Mesendoderm (in vitro differentiated cells): ENCODE measurements at regions not wholly inside any gene's neighbourhood (a gene's known extent, or its start where the extent isn't known, plus 50 kb on each side); places are given as distances from the start of the nearest gene placed in this dataset.

Experiments used
- DNase-seq: peaks from one replicate; pipeline ENCODE4 v3.0.0; 2013
- H2AK5ac ChIP-seq: 2 replicates; pipeline ENCODE4 v1.6.1; 2013; ENCODE audit warnings: low read length, inconsistent platforms
- H2BK120ac ChIP-seq: 2 replicates; pipeline ENCODE4 v1.6.1; 2013; ENCODE audit warnings: low read depth, mild to moderate bottlenecking, low read length, moderate library complexity, mixed read lengths
- H2BK15ac ChIP-seq: replicated peaks from 2 replicates; pipeline ENCODE4 v1.6.1; 2013; ENCODE audit warnings: low read depth, mild to moderate bottlenecking, moderate library complexity
- H2BK5ac ChIP-seq: 2 replicates; pipeline ENCODE4 v1.6.1; 2013; ENCODE audit warnings: low read length, inconsistent platforms
- H3K18ac ChIP-seq: 2 replicates; pipeline ENCODE4 v1.6.1; 2013; ENCODE audit warnings: mild to moderate bottlenecking, low read length, mixed read lengths
- H3K23ac ChIP-seq: one replicate; pipeline ENCODE4 v1.6.1; 2013; ENCODE audit warnings: low read length
- H3K27ac ChIP-seq: 2 replicates; pipeline ENCODE4 v1.5.1; 2013; ENCODE audit warnings: low read depth, mild to moderate bottlenecking, inconsistent platforms, low read length, moderate library complexity
- H3K27me3 ChIP-seq: 2 replicates; pipeline ENCODE4 v1.6.1; 2013; ENCODE audit warnings: low read length, control low read depth, mild to moderate bottlenecking, inconsistent platforms; ENCODE audit not compliant: insufficient read depth, poor library complexity
- H3K36me3 ChIP-seq: 2 replicates; pipeline ENCODE4 v1.6.1; 2013; ENCODE audit warnings: low read length, inconsistent platforms; ENCODE audit not compliant: control insufficient read depth, insufficient read depth
- H3K4ac ChIP-seq: one replicate; pipeline ENCODE4 v1.6.1; 2013; ENCODE audit warnings: low read depth, mild to moderate bottlenecking, low read length, moderate library complexity
- H3K4me1 ChIP-seq: 2 replicates; pipeline ENCODE4 v1.6.1; 2013; ENCODE audit warnings: low read depth, low read length, inconsistent platforms; ENCODE audit not compliant: control insufficient read depth
- H3K4me2 ChIP-seq: 2 replicates; pipeline ENCODE4 v1.6.1; 2013; ENCODE audit warnings: low read length
- H3K4me3 ChIP-seq: 2 replicates; pipeline ENCODE4 v1.5.1; 2013; ENCODE audit warnings: mild to moderate bottlenecking, low read length
- H3K56ac ChIP-seq: one replicate; pipeline ENCODE4 v1.6.1; 2013; ENCODE audit warnings: low read length
- H3K79me1 ChIP-seq: 2 replicates; pipeline ENCODE4 v1.6.1; 2013; ENCODE audit warnings: low read length, inconsistent platforms
- H3K79me2 ChIP-seq: 2 replicates; pipeline ENCODE4 v1.6.1; 2013; ENCODE audit warnings: mild to moderate bottlenecking, low read length; ENCODE audit not compliant: control insufficient read depth, insufficient read depth
- H3K9ac ChIP-seq: 2 replicates; pipeline ENCODE4 v1.6.1; 2013; ENCODE audit warnings: low read length, inconsistent platforms
- H4K5ac ChIP-seq: one replicate; pipeline ENCODE4 v1.6.1; 2013; ENCODE audit warnings: low read length
- H4K8ac ChIP-seq: one replicate; pipeline ENCODE4 v1.6.1; 2013; ENCODE audit warnings: low read depth, mild to moderate bottlenecking, control low read depth, low read length, moderate library complexity
- WGBS: extraction: QIAGEN DNeasy Blood & Tissue Kit; methylation state at CpG from one replicate; pipeline ENCODE4 v1.1.7; 2013; ENCODE audit warnings: low lambda C conversion rate, missing lambda C conversion rate; ENCODE audit not compliant: insufficient coverage; ENCODE audit errors: extremely low coverage; 5-methylcytosine and 5-hydroxymethylcytosine counted together

GRCh38 chr13:29993196-29993595 lies 142.8 kb upstream of the UBL3 start:
- Histone ChIP-seq H3K79me2 (no peaks in the 10 kb centered on the region), H2BK15ac (no peak overlapping the region), H4K5ac (no peak overlapping the region), H3K56ac (peak overlapping the region; percentile 51), H3K4me3 (no peak overlapping the region), H3K27ac (no peak overlapping the region), H3K4me1 (no peaks in the 10 kb centered on the region), H3K4me2 (no peak overlapping the region), H3K9ac (no peak overlapping the region), H2AK5ac (no peak overlapping the region), H3K18ac (no peak overlapping the region), H3K79me1 (no peaks in the 10 kb centered on the region), H3K27me3 (no peaks in the 10 kb centered on the region), H2BK120ac (no peak overlapping the region), H2BK5ac (no peak overlapping the region), H3K23ac (no peak overlapping the region), H3K36me3 (no peaks in the 10 kb centered on the region), H3K4ac (no peak overlapping the region), H4K8ac (no peak overlapping the region)
- peak; percentile 23 for DNase-seq
- WGBS, result no CpG with 5 or more reads among the region's 4 CpGs

GRCh38 chr13:29991343-29991742 lies 140.9 kb upstream of the UBL3 start:
- no peak overlapping the region for H3K9ac ChIP-seq
- H2AK5ac ChIP-seq, result no peak overlapping the region
- peak; percentile 48 for DNase-seq
- H2BK120ac ChIP-seq, result no peak overlapping the region
- H3K79me2 ChIP-seq, result no peaks in the 10 kb centered on the region
- H3K18ac ChIP-seq, result no peak overlapping the region
- no peaks in the 10 kb centered on the region for H3K36me3 ChIP-seq
- no peak overlapping the region for H3K4me2 ChIP-seq
- H3K27me3 ChIP-seq, result no peaks in the 10 kb centered on the region
- no peak overlapping the region for H3K23ac ChIP-seq
- H3K79me1 ChIP-seq, result no peaks in the 10 kb centered on the region
- no peak overlapping the region for H3K56ac ChIP-seq
- no peak overlapping the region for H3K4me3 ChIP-seq
- H3K4ac ChIP-seq, result no peak overlapping the region
- no peak overlapping the region for H4K5ac ChIP-seq
- no peak overlapping the region for H2BK15ac ChIP-seq
- no peak overlapping the region for H2BK5ac ChIP-seq
- H3K27ac ChIP-seq, result no peak overlapping the region
- WGBS, result no CpG with 5 or more reads among the region's 6 CpGs
- H4K8ac ChIP-seq, result no peak overlapping the region
- H3K4me1 ChIP-seq, result no peaks in the 10 kb centered on the region

GRCh38 chr13:29987340-29987739 lies 136.9 kb upstream of the UBL3 start:
- Histone ChIP-seq H3K4me3 (no peak overlapping the region), H3K23ac (no peak overlapping the region), H3K4me2 (no peak overlapping the region), H3K18ac (no peak overlapping the region), H3K27ac (no peak overlapping the region), H3K56ac (no peak overlapping the region), H4K5ac (no peak overlapping the region), H2AK5ac (no peak overlapping the region), H3K79me2 (no peaks in the 10 kb centered on the region), H3K4me1 (no peaks in the 10 kb centered on the region), H3K79me1 (no peaks in the 10 kb centered on the region), H3K36me3 (no peaks in the 10 kb centered on the region), H3K9ac (no peak overlapping the region), H4K8ac (no peak overlapping the region), H3K4ac (no peak overlapping the region), H2BK120ac (no peak overlapping the region), H3K27me3 (no peaks in the 10 kb centered on the region), H2BK5ac (no peak overlapping the region), H2BK15ac (no peak overlapping the region)
- no peak for DNase-seq

DNA sequence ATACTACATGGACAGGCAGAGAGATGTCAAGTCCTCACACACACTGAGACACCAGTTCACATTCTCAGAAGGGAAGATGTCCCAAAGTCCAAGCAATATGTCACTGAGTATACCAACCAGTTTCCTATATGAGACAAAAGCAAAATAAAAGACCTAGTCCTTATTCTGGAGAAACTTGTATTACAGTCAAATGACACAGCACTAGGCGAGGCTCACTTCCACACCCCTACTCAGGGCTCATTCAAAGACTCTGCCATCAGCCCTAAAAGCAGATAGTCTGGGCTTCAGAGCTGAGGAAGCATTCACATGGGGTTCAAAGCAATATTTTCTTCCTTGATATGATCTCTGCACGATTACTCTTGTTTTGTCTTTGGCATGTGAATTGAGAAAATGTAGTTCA lies 129.9 kb upstream of the UBL3 start:
- H3K4me3 ChIP-seq, result no peak overlapping the region
- no CpG with 5 or more reads among the region's 2 CpGs for WGBS
- H3K4me2 ChIP-seq, result no peak overlapping the region
- no peak overlapping the region for H3K56ac ChIP-seq
- H2AK5ac ChIP-seq, result no peak overlapping the region
- H3K36me3 ChIP-seq, result no peaks in the 10 kb centered on the region
- H2BK15ac ChIP-seq, result no peak overlapping the region
- no peak overlapping the region for H4K5ac ChIP-seq
- no peaks in the 10 kb centered on the region for H3K4me1 ChIP-seq
- H3K18ac ChIP-seq, result no peak overlapping the region
- no peak for DNase-seq
- no peaks in the 10 kb centered on the region for H3K79me2 ChIP-seq
- no peak overlapping the region for H3K27ac ChIP-seq
- no peaks in the 10 kb centered on the region for H3K79me1 ChIP-seq
- no peak overlapping the region for H3K9ac ChIP-seq
- no peak overlapping the region for H3K23ac ChIP-seq
- H2BK120ac ChIP-seq, result no peak overlapping the region
- H2BK5ac ChIP-seq, result no peak overlapping the region
- no peak overlapping the region for H3K4ac ChIP-seq
- no peak overlapping the region for H4K8ac ChIP-seq
- no peaks in the 10 kb centered on the region for H3K27me3 ChIP-seq

- no peak for DNase-seq
- H3K18ac ChIP-seq, result no peak overlapping the region
- H3K4me2 ChIP-seq, result no peak overlapping the region
- H2AK5ac ChIP-seq, result no peak overlapping the region
- no peaks in the 10 kb centered on the region for H3K79me2 ChIP-seq
- no peaks in the 10 kb centered on the region for H3K79me1 ChIP-seq
- no peak overlapping the region for H3K56ac ChIP-seq
- H2BK120ac ChIP-seq, result no peak overlapping the region
- H3K27ac ChIP-seq, result no peak overlapping the region
- H3K4me3 ChIP-seq, result no peak overlapping the region
- H4K5ac ChIP-seq, result no peak overlapping the region
- no peak overlapping the region for H3K9ac ChIP-seq
- H3K23ac ChIP-seq, result no peak overlapping the region
- no peak overlapping the region for H4K8ac ChIP-seq
- H3K4ac ChIP-seq, result no peak overlapping the region
- no peaks in the 10 kb centered on the region for H3K36me3 ChIP-seq
- H2BK5ac ChIP-seq, result no peak overlapping the region
- H3K4me1 ChIP-seq, result no peaks in the 10 kb centered on the region
- no peaks in the 10 kb centered on the region for H3K27me3 ChIP-seq
- H2BK15ac ChIP-seq, result no peak overlapping the region
- WGBS, result no CpG with 5 or more reads among the region's 2 CpGs
Observed at GRCh38 chr13:29978211-29978610, 127.8 kb upstream of the UBL3 start.

- Histone ChIP-seq H3K4me3 (no peak overlapping the region), H3K4me1 (no peaks in the 10 kb centered on the region), H3K56ac (no peak overlapping the region), H3K4ac (no peak overlapping the region), H4K5ac (no peak overlapping the region), H4K8ac (no peak overlapping the region), H3K27ac (no peak overlapping the region), H3K4me2 (no peak overlapping the region), H3K9ac (no peak overlapping the region), H2BK120ac (no peak overlapping the region), H3K79me2 (no peaks in the 10 kb centered on the region), H2BK5ac (no peak overlapping the region), H3K36me3 (no peaks in the 10 kb centered on the region), H3K18ac (no peak overlapping the region), H3K79me1 (no peaks in the 10 kb centered on the region), H3K27me3 (no peaks in the 10 kb centered on the region), H2BK15ac (no peak overlapping the region), H2AK5ac (no peak overlapping the region), H3K23ac (no peak overlapping the region)
- no CpG with 5 or more reads among the region's 6 CpGs for WGBS
- no peak for DNase-seq
Observed at GRCh38 chr13:29977476-29978120, 127.2 kb upstream of the UBL3 start.
